ENCODE measurements at regions not wholly inside any gene's neighbourhood (a gene's known extent, or its start where the extent isn't known, plus 50 kb on each side); places are given as distances from the start of the nearest gene placed in this dataset.

GRCh38 chr10:128896116-128896795, 570.8 kb upstream of the MGMT start:
- no peak for DNase-seq (ENCODE audit: low read depth in 2 of 2)

- no peak for DNase-seq (ENCODE audit: low read depth in 2 of 2)
Observed at GRCh38 chr10:128896963-128897362, 570.1 kb upstream of the MGMT start.

- DNase-seq (ENCODE audit: low read depth in 2 of 2), result no peak
Observed at GRCh38 chr10:128897401-128898129, 569.5 kb upstream of the MGMT start.

- no peak for DNase-seq (ENCODE audit: low read depth in 2 of 2)
Observed at GRCh38 chr10:128898133-128898915, 568.7 kb upstream of the MGMT start.

GRCh38 chr10:128898916-128899195, 568.2 kb upstream of the MGMT start:
- DNase-seq (ENCODE audit: low read depth in 2 of 2), result no peak

- no peak for DNase-seq (ENCODE audit: low read depth in 2 of 2)
Observed at GRCh38 chr10:128900456-128900855, 566.6 kb upstream of the MGMT start.

GRCh38 chr10:128901236-128901635, 565.8 kb upstream of the MGMT start:
- DNase-seq (ENCODE audit: low read depth in 2 of 2), result no peak

DNA sequence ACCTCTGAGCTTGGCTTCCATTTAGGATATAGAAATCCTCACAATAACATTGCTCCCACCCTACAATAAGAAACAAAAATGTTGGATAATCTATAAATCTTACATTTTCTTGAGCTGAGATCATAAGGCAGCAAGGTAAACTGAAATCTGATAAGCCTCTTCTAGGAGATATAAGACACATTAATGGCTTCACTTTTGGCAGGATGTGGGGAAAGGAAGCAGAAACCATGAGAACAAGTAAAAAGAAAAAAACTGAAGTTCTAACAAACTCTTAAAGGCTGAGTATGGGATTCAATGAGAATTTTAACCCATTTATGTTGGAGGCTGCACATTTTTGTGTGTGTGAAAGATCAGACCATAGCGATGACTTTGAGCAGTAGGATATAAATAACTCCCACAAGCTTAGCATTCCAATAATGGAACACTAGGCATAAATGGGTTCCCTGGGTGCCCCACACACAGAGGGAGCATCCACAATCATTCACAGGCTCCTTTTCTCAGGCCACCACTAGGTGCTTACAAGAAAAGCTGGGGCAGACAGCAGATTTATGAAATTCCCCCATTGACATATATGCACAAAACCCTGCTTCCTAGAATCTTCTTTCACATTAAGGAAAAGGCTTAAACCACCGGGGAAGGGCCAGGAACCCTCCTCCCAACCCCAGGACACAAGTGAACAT, 564.9 kb upstream of the MGMT start:
- no peak for DNase-seq (ENCODE audit: low read depth in 2 of 2)

DNA sequence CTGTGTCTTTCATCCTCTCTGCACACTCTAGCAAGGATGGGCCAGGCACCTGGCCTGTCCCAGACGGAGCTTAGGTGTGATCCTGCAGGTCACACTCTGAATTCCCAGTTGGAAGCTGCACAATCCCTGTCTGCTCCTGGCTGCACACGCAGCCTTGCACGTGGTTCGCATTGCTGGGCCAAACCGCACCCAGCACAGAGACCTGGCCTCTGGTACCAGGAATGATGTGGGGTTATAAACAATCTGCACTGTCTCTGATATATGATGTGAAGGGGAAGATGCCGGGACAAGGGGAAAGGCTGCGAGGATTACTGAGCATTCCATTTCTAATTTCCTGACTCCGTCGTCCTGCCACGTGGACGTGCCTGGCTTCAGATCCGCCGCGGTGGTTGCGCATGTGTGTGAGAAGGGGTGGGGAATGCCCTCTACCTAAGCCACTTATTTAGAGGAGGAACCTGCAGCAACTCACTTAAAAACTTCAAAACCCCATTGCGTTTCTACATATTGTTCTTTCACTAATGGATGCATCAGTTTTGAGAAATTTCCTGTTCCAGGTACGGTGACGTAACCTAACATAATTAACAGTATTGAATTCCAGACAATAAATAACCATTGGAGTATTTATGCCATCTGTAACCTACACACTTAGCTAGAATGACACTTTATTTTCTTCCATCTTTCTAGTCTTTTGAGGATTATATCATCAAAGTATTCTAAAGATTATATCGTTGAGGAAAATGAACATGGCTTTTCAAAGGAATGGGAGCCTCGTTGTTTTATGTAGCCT, 559.7 kb upstream of the MGMT start:
- DNase-seq (ENCODE audit: low read depth in 2 of 2), result no peak

GRCh38 chr10:128908099-128908498, 558.9 kb upstream of the MGMT start:
- DNase-seq (ENCODE audit: low read depth in 2 of 2), result no peak

GRCh38 chr10:128908499-128908898, 558.5 kb upstream of the MGMT start:
- no peak for DNase-seq (ENCODE audit: low read depth in 2 of 2)

DNA sequence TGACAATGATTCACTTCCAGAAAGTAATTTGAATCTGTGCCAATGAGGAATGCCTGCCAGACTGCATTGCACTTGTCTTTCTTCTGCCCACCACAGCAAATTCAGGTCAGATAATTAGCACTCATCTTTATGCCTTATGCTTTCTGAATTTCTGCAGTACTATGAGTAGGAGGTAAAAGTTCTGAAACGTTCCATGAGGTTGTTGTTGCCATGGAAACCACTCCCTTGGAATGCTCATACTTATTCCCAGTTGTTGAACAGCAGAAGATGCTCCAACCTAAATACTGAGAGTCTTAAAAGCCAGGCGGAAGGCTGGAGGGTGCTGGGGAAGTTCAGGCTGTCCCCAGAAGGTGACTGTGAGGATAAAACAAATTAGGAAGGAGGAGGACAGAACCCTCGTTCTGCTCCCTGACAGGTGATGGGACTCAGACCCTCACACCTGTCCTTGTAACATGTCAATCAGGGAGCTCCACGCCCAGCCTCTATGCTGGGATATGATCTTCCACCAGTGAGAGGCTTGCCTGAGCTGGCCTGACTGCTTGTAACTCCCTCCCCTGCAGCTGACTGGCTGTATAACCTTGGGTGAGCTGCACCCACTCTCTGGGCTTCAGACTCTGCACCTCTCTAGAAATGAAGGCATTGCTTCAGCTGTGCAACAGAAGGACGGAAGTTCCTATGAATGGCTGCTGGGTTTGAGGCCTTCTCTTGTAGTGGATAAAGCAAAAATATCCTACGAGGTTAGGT, 554.3 kb upstream of the MGMT start:
- DNase-seq (ENCODE audit: low read depth in 2 of 2), result no peak

GRCh38 chr10:128914681-128915080, 552.4 kb upstream of the MGMT start:
- no peak for DNase-seq (ENCODE audit: low read depth in 2 of 2)

- no peak for DNase-seq (ENCODE audit: low read depth in 2 of 2)
Observed at GRCh38 chr10:128915630-128916029, 551.4 kb upstream of the MGMT start.

DNA sequence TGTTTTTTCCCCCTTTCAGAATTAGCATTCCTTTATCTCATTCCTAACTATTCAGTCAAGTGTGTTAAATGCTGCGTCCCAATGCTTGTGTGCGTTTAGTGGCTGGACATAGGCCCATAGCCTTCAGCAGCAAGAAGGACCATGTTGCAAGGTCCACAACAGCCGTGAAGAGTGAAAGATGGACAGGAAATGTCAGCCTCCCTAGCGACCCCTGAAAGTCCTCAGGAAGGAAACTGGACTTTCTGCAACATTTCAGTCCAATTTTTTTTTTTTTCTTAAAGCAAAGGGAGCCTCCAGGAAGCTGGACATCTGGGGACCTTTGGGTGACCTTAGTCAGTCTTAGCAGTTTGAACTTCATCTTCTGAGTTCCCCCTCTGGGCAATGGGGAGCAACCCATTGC, 550.7 kb upstream of the MGMT start:
- DNase-seq (ENCODE audit: low read depth in 2 of 2), result no peak

- DNase-seq (ENCODE audit: low read depth in 2 of 2), result no peak
Observed at GRCh38 chr10:128921389-128922022, 545.5 kb upstream of the MGMT start.

- no peak for DNase-seq (ENCODE audit: low read depth in 2 of 2)
Observed at GRCh38 chr10:128922172-128922571, 544.9 kb upstream of the MGMT start.

GRCh38 chr10:128922619-128923196, 544.3 kb upstream of the MGMT start:
- no peak for DNase-seq (ENCODE audit: low read depth in 2 of 2)

DNA sequence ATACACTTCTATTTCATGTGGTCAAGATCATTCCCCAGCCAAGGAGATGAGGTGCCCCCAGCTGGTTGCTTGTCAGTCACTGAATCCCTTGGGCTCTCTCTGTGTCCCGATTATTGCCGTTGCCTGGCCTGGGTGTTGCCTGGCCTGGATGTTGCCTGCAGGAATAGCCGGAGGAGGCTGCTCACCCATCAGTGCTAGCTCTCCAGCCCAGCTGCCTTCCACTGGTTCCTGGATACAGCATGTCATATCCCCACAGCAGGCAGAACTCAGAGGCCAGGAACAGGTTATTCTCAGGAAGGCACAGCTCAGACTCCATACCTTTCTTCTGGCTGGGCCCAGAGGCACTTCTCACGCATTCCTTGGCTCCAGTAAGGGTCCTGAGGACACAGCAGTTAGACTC, 542.1 kb upstream of the MGMT start:
- DNase-seq (ENCODE audit: low read depth in 2 of 2), result no peak

GRCh38 chr10:128926711-128927110, 540.3 kb upstream of the MGMT start:
- no peak for DNase-seq (ENCODE audit: low read depth in 2 of 2)

All from stimulated activated CD4-positive, alpha-beta T cell treated with anti-CD3 and anti-CD28 coated beads, Interleukin-1b, Interleukin-23, amount 100 ng/mL, for 4 hours (primary cell).